ENCODE measurements at regions not wholly inside any gene's neighbourhood (a gene's known extent, or its start where the extent isn't known, plus 50 kb on each side); places are given as distances from the start of the nearest gene placed in this dataset.

- TF ChIP-seq CTCF (IDR thresholded peaks at IDR 0.05) (no peak), POLR2A (IDR thresholded peaks at IDR 0.05) (no peak)
These were observed 1208.0 kb downstream of the DIAPH3 start for GRCh38 chr13:58955546-58956385.
